ENCODE measurements at regions not wholly inside any gene's neighbourhood (a gene's known extent, or its start where the extent isn't known, plus 50 kb on each side); places are given as distances from the start of the nearest gene placed in this dataset.
"Not testable (repeated sequence)": the region's sequence is repeated elsewhere in the genome, so short reads cannot be mapped to it uniquely, and the experiment has no call there.

GRCh38 chr2:234382131-234382530, 114.8 kb downstream of the ARL4C start:
- Histone ChIP-seq H3K9me2 (ENCODE audit: low read depth, low read length) (no peaks in the 10 kb centered on the region), H3K4me3 (ENCODE audit: low read depth, low read length, poor library complexity, severe bottlenecking) (no peak overlapping the region), H3K9me3 (ENCODE audit: low read length) (no peaks in the 10 kb centered on the region), H3K4me1 (ENCODE audit: insufficient read depth, low read length, severe bottlenecking) (no peaks in the 10 kb centered on the region), H3K79me2 (ENCODE audit: insufficient read depth, low read length) (no peaks in the 10 kb centered on the region), H3F3A (ENCODE audit: insufficient read depth, low read length) (no peaks in the 10 kb centered on the region), H3K27me3 (ENCODE audit: insufficient read depth, low read length) (no peaks in the 10 kb centered on the region), H2AFZ (ENCODE audit: low read length) (no peak overlapping the region), H4K20me1 (ENCODE audit: insufficient read depth, low read length) (no peaks in the 10 kb centered on the region), H3K4me2 (ENCODE audit: low read length) (no peak overlapping the region), H3K27ac (ENCODE audit: low read depth, low read length, poor library complexity, severe bottlenecking) (no peak overlapping the region), H3K9ac (ENCODE audit: low read length) (no peak overlapping the region), H3K36me3 (ENCODE audit: insufficient read depth, low read length) (no peaks in the 10 kb centered on the region)
- TF ChIP-seq CTCF (IDR thresholded peaks at IDR 0.05; ENCODE audit: low read length): no peak
- no peak for TF ChIP-seq EZH2 (IDR thresholded peaks at IDR 0.05; ENCODE audit: borderline replicate concordance, low read length)

DNA sequence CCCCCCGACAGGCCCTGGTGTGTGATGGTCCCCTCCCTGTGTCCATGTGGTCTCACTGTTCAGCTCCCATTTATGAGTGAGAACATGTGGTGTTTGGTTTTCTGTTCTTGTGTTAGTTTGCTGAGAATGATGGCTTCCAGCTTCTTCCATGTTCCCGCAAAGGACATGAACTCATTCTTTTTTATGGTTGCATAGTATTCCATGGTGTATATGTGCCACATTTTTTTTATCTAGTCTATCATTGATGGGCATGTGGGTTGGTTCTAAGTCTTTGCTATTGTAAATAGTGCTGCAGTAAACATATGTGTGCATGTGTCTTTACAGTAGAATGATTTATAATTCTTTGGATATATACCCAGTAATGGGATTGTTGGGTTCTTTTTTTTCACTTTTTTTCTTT, 117.9 kb downstream of the ARL4C start:
- H3K79me2 ChIP-seq (ENCODE audit: insufficient read depth, low read length); H4K20me1 ChIP-seq (ENCODE audit: insufficient read depth, low read length); H3F3A ChIP-seq (ENCODE audit: insufficient read depth, low read length); H3K27ac ChIP-seq (ENCODE audit: low read depth, low read length, poor library complexity, severe bottlenecking); H3K9me2 ChIP-seq (ENCODE audit: low read depth, low read length); H3K9ac ChIP-seq (ENCODE audit: low read length); H3K4me1 ChIP-seq (ENCODE audit: insufficient read depth, low read length, severe bottlenecking); H3K4me2 ChIP-seq (ENCODE audit: low read length); H3K36me3 ChIP-seq (ENCODE audit: insufficient read depth, low read length); H3K27me3 ChIP-seq (ENCODE audit: insufficient read depth, low read length); H2AFZ ChIP-seq (ENCODE audit: low read length); H3K9me3 ChIP-seq (ENCODE audit: low read length); H3K4me3 ChIP-seq (ENCODE audit: low read depth, low read length, poor library complexity, severe bottlenecking): not testable (repeated sequence)

DNA sequence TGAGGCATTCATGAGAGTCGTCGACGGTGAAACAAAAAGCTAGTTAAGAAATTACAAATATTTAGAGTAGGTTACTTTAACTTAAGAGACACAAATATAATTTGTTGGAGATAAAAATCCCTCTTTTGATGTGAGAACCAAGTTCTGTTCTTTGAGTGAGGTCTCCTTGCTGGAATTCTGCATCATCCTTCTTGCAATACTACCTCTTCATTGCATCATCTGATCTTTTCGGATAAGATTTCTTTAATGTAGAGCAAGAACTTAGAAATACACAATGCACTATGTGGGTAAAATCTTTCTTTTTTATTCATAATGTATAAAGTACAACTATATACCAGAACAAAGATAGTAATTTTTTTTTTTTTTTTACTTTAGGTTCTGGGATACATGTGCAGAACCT, 118.4 kb downstream of the ARL4C start:
- H3K27ac ChIP-seq (ENCODE audit: low read depth, low read length, poor library complexity, severe bottlenecking): no peak overlapping the region
- TF ChIP-seq CTCF (IDR thresholded peaks at IDR 0.05; ENCODE audit: low read length) (no peak), EZH2 (IDR thresholded peaks at IDR 0.05; ENCODE audit: borderline replicate concordance, low read length) (no peak)
- no peak overlapping the region for H3K4me2 ChIP-seq (ENCODE audit: low read length)
- H2AFZ ChIP-seq (ENCODE audit: low read length): no peak overlapping the region
- no peaks in the 10 kb centered on the region for H3F3A ChIP-seq (ENCODE audit: insufficient read depth, low read length)
- H3K4me3 ChIP-seq (ENCODE audit: low read depth, low read length, poor library complexity, severe bottlenecking): no peak overlapping the region
- no peaks in the 10 kb centered on the region for H3K79me2 ChIP-seq (ENCODE audit: insufficient read depth, low read length)
- no peaks in the 10 kb centered on the region for H3K9me2 ChIP-seq (ENCODE audit: low read depth, low read length)
- no peaks in the 10 kb centered on the region for H3K36me3 ChIP-seq (ENCODE audit: insufficient read depth, low read length)
- H3K9me3 ChIP-seq (ENCODE audit: low read length): no peaks in the 10 kb centered on the region
- H3K4me1 ChIP-seq (ENCODE audit: insufficient read depth, low read length, severe bottlenecking): peaks cover 2% of the 10 kb centered on the region
- H4K20me1 ChIP-seq (ENCODE audit: insufficient read depth, low read length): no peaks in the 10 kb centered on the region
- H3K9ac ChIP-seq (ENCODE audit: low read length): no peak overlapping the region
- H3K27me3 ChIP-seq (ENCODE audit: insufficient read depth, low read length): no peaks in the 10 kb centered on the region

DNA sequence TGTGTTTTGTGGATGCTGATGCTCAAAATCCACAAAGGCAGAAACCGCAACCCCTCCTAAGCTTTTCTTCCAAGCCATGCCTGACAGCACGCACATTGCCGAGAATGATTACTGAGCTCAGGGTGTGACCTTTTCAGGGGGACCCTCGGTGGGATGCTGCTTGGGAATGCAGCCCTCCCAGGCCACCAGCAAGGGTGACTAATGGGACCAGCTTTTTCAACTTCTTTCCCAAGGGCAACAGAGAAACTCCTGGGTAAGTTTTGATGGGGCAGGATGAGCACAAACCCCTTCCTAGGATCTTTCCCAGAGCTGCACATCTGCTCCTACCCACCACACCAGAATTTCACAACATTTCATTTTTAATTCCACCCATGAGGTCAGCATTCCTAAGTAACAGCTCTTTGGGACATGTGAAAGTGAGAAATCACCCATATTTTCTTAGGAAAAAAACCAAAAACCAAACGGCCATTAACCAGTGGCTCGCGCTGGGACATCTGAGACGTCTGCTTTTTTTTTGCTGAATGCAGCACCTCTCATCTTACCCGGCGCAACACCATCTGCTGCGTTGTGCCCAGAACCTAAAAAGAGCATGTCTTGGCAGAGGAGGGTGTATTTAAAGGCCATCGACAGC, 119.0 kb downstream of the ARL4C start:
- TF ChIP-seq EZH2 (IDR thresholded peaks at IDR 0.05; ENCODE audit: borderline replicate concordance, low read length) (no peak), CTCF (IDR thresholded peaks at IDR 0.05; ENCODE audit: low read length) (no peak)
- Histone ChIP-seq H4K20me1 (ENCODE audit: insufficient read depth, low read length) (no peaks in the 10 kb centered on the region), H3K4me2 (ENCODE audit: low read length) (no peak overlapping the region), H3K27me3 (ENCODE audit: insufficient read depth, low read length) (no peaks in the 10 kb centered on the region), H3K4me3 (ENCODE audit: low read depth, low read length, poor library complexity, severe bottlenecking) (no peak overlapping the region), H3K9ac (ENCODE audit: low read length) (no peak overlapping the region), H3K36me3 (ENCODE audit: insufficient read depth, low read length) (no peaks in the 10 kb centered on the region), H3K4me1 (ENCODE audit: insufficient read depth, low read length, severe bottlenecking) (peaks cover 5% of the 10 kb centered on the region), H3K79me2 (ENCODE audit: insufficient read depth, low read length) (no peaks in the 10 kb centered on the region), H2AFZ (ENCODE audit: low read length) (no peak overlapping the region), H3K27ac (ENCODE audit: low read depth, low read length, poor library complexity, severe bottlenecking) (no peak overlapping the region), H3F3A (ENCODE audit: insufficient read depth, low read length) (no peaks in the 10 kb centered on the region), H3K9me3 (ENCODE audit: low read length) (no peaks in the 10 kb centered on the region), H3K9me2 (ENCODE audit: low read depth, low read length) (no peaks in the 10 kb centered on the region)
